ENCODE measurements at regions not wholly inside any gene's neighbourhood (a gene's known extent, or its start where the extent isn't known, plus 50 kb on each side); places are given as distances from the start of the nearest gene placed in this dataset.

DNA sequence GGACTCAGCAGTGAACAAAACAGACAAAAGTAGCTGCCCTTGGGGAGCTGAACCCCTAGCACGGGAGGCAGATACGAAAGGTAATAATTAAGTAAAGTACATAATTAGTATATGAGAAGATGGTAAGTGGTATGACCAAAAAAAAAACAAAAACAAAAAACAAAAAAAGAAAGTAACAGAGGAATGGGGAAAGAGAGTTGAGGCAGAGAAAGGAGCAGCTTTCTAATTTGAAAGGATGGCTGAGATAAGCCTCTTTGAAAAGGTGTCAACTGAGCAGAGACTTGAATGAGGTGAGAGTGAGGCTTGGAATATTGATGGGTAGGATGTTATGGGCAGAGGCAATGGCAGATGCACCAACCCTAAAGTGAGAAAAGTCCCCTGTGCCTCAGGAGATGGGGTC, 69.7 kb downstream of the CARTPT start:
- Histone ChIP-seq H3K27me3 (ENCODE audit: control insufficient read depth in 4 of 4, insufficient read depth in 4 of 4, low read length in 3 of 4) (peaks cover 0 to 11% (median 0%) of the 10 kb centered on the region in 4 donors), H3K27ac (ENCODE audit: low read depth in 1 of 2, low read length in 2 of 2) (no peak overlapping the region), H3K9me3 (ENCODE audit: control insufficient read depth in 4 of 4, low read length in 3 of 4) (peaks cover 0 to 1% (median 0%) of the 10 kb centered on the region in 4 donors), H3K4me1 (ENCODE audit: control insufficient read depth in 4 of 4, insufficient read depth in 4 of 4, low read length in 3 of 4) (no peaks in the 10 kb centered on the region), H3K36me3 (ENCODE audit: control insufficient read depth in 4 of 4, insufficient read depth in 3 of 4, low read depth in 1 of 4, low read length in 3 of 4) (no peaks in the 10 kb centered on the region), H3K4me3 (ENCODE audit: low read depth in 1 of 3, low read length in 3 of 3) (no peak overlapping the region), H3K9ac (ENCODE audit: low read depth in 1 of 2, low read length in 2 of 2) (no peak overlapping the region)
- DNase-seq (ENCODE audit: low spot score): no peak
- TF ChIP-seq RAD21 (IDR thresholded peaks at IDR 0.05) (no peak), SP1 (IDR thresholded peaks at IDR 0.05) (no peak), EGR1 (IDR thresholded peaks at IDR 0.05; ENCODE audit: low read depth in 2 of 2) (no peak), HNF4G (IDR thresholded peaks at IDR 0.05) (no peak), HNF4A (conservative IDR thresholded peaks at IDR 0.05) (no peak), RXRA (IDR thresholded peaks at IDR 0.05) (no peak)
- TF ChIP-seq, protein P1, sequence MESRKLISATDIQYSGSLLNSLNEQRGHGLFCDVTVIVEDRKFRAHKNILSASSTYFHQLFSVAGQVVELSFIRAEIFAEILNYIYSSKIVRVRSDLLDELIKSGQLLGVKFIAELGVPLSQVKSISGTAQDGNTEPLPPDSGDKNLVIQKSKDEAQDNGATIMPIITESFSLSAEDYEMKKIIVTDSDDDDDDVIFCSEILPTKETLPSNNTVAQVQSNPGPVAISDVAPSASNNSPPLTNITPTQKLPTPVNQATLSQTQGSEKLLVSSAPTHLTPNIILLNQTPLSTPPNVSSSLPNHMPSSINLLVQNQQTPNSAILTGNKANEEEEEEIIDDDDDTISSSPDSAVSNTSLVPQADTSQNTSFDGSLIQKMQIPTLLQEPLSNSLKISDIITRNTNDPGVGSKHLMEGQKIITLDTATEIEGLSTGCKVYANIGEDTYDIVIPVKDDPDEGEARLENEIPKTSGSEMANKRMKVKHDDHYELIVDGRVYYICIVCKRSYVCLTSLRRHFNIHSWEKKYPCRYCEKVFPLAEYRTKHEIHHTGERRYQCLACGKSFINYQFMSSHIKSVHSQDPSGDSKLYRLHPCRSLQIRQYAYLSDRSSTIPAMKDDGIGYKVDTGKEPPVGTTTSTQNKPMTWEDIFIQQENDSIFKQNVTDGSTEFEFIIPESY (IDR thresholded peaks at IDR 0.05): no peak
- WGBS: 91% methylated on average over 2 of the region's 2 CpGs

DNA sequence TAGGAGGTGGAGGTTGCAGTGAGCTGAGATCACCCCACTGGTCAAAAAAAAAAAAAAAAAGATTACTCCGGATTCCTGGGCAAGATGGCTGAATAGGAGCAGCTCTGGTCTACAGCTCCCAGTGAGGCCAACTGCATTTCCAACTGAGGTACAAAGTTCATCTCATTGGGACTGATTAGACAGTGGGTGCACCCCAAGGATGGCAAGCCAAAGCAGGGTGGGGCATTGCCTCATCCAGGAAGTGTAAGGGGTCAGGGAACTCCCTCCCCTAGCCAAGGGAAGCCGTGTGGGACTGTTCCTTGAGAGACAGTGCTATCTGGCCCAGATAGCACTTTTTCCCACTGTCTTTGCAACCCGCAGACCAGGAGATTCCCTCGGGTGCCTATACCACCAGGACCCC, 70.7 kb downstream of the CARTPT start:
- no peak for TF ChIP-seq GABPA (IDR thresholded peaks at IDR 0.05 in 1 of 2, conservative IDR thresholded peaks at IDR 0.05 in 1 of 2)
- TF ChIP-seq JUND (IDR thresholded peaks at IDR 0.05): no peak
- TF ChIP-seq, protein P2, sequence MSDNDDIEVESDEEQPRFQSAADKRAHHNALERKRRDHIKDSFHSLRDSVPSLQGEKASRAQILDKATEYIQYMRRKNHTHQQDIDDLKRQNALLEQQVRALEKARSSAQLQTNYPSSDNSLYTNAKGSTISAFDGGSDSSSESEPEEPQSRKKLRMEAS (IDR thresholded peaks at IDR 0.05): no peak
- TF ChIP-seq, protein P1 (IDR thresholded peaks at IDR 0.05): no peak
- TF ChIP-seq RAD21 (IDR thresholded peaks at IDR 0.05): no peak
- TF ChIP-seq FOXA1 (IDR thresholded peaks at IDR 0.05): no peak
- no peak for TF ChIP-seq HNF4G (IDR thresholded peaks at IDR 0.05)
- no peak for TF ChIP-seq TAF1 (conservative IDR thresholded peaks at IDR 0.05)
- TF ChIP-seq, protein P3, sequence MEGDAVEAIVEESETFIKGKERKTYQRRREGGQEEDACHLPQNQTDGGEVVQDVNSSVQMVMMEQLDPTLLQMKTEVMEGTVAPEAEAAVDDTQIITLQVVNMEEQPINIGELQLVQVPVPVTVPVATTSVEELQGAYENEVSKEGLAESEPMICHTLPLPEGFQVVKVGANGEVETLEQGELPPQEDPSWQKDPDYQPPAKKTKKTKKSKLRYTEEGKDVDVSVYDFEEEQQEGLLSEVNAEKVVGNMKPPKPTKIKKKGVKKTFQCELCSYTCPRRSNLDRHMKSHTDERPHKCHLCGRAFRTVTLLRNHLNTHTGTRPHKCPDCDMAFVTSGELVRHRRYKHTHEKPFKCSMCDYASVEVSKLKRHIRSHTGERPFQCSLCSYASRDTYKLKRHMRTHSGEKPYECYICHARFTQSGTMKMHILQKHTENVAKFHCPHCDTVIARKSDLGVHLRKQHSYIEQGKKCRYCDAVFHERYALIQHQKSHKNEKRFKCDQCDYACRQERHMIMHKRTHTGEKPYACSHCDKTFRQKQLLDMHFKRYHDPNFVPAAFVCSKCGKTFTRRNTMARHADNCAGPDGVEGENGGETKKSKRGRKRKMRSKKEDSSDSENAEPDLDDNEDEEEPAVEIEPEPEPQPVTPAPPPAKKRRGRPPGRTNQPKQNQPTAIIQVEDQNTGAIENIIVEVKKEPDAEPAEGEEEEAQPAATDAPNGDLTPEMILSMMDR (IDR thresholded peaks at IDR 0.05; ENCODE audit: low read depth, low read length, missing input control): no peak
- TF ChIP-seq RXRA (IDR thresholded peaks at IDR 0.05): no peak
- TF ChIP-seq, protein P4, sequence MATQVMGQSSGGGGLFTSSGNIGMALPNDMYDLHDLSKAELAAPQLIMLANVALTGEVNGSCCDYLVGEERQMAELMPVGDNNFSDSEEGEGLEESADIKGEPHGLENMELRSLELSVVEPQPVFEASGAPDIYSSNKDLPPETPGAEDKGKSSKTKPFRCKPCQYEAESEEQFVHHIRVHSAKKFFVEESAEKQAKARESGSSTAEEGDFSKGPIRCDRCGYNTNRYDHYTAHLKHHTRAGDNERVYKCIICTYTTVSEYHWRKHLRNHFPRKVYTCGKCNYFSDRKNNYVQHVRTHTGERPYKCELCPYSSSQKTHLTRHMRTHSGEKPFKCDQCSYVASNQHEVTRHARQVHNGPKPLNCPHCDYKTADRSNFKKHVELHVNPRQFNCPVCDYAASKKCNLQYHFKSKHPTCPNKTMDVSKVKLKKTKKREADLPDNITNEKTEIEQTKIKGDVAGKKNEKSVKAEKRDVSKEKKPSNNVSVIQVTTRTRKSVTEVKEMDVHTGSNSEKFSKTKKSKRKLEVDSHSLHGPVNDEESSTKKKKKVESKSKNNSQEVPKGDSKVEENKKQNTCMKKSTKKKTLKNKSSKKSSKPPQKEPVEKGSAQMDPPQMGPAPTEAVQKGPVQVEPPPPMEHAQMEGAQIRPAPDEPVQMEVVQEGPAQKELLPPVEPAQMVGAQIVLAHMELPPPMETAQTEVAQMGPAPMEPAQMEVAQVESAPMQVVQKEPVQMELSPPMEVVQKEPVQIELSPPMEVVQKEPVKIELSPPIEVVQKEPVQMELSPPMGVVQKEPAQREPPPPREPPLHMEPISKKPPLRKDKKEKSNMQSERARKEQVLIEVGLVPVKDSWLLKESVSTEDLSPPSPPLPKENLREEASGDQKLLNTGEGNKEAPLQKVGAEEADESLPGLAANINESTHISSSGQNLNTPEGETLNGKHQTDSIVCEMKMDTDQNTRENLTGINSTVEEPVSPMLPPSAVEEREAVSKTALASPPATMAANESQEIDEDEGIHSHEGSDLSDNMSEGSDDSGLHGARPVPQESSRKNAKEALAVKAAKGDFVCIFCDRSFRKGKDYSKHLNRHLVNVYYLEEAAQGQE (IDR thresholded peaks at IDR 0.05): no peak
- no peak for TF ChIP-seq YY1 (IDR thresholded peaks at IDR 0.05)
- TF ChIP-seq NR2F2 (IDR thresholded peaks at IDR 0.05): no peak
- no peak for TF ChIP-seq FOXA2 (IDR thresholded peaks at IDR 0.05)
- TF ChIP-seq HNF4A (conservative IDR thresholded peaks at IDR 0.05): no peak
- TF ChIP-seq SP1 (IDR thresholded peaks at IDR 0.05): no peak
- no peak for TF ChIP-seq EGR1 (IDR thresholded peaks at IDR 0.05; ENCODE audit: low read depth in 2 of 2)
- TF ChIP-seq, protein P5, sequence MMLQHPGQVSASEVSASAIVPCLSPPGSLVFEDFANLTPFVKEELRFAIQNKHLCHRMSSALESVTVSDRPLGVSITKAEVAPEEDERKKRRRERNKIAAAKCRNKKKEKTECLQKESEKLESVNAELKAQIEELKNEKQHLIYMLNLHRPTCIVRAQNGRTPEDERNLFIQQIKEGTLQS (IDR thresholded peaks at IDR 0.05): no peak
- H3K36me3 ChIP-seq (ENCODE audit: control insufficient read depth in 4 of 4, insufficient read depth in 3 of 4, low read depth in 1 of 4, low read length in 3 of 4): no peaks in the 10 kb centered on the region

More for the DNA sequence above, 70.7 kb downstream of the CARTPT start:
- DNase-seq (ENCODE audit: low spot score): no peak
- Histone ChIP-seq H3K4me3 (ENCODE audit: low read depth in 1 of 3, low read length in 3 of 3) (no peak overlapping the region), H3K4me1 (ENCODE audit: control insufficient read depth in 4 of 4, insufficient read depth in 4 of 4, low read length in 3 of 4) (no peaks in the 10 kb centered on the region), H3K9me3 (ENCODE audit: control insufficient read depth in 4 of 4, low read length in 3 of 4) (peaks cover 0 to 4% (median 0%) of the 10 kb centered on the region in 4 donors), H3K27ac (ENCODE audit: low read depth in 1 of 2, low read length in 2 of 2) (no peak overlapping the region), H3K9ac (ENCODE audit: low read depth in 1 of 2, low read length in 2 of 2) (no peak overlapping the region), H3K27me3 (ENCODE audit: control insufficient read depth in 4 of 4, insufficient read depth in 4 of 4, low read length in 3 of 4) (peaks cover 0 to 9% (median 0%) of the 10 kb centered on the region in 4 donors)
- 78% methylated on average over 4 of the region's 4 CpGs for WGBS
